ENCODE measurements at regions not wholly inside any gene's neighbourhood (a gene's known extent, or its start where the extent isn't known, plus 50 kb on each side); places are given as distances from the start of the nearest gene placed in this dataset.

DNA sequence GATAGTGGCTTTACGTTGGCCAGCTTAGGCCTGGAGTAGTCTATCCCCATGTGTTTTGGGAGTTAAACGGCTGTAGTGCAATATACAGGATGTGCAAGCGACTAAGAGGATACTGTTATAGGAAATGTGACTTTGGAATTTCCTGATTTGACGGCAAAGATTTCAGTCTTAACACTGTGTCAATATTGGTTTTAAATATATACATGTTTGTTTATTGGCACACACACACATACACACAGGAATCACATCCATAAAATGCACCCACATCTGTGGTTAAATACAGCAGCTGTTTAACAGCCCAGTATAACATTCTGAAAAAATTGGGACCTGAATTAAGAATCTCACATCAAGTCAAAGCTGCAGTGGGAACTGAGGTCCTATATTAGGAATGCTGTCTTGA, 347.1 kb downstream of the TXNL1 start:
- TF ChIP-seq, protein P1, sequence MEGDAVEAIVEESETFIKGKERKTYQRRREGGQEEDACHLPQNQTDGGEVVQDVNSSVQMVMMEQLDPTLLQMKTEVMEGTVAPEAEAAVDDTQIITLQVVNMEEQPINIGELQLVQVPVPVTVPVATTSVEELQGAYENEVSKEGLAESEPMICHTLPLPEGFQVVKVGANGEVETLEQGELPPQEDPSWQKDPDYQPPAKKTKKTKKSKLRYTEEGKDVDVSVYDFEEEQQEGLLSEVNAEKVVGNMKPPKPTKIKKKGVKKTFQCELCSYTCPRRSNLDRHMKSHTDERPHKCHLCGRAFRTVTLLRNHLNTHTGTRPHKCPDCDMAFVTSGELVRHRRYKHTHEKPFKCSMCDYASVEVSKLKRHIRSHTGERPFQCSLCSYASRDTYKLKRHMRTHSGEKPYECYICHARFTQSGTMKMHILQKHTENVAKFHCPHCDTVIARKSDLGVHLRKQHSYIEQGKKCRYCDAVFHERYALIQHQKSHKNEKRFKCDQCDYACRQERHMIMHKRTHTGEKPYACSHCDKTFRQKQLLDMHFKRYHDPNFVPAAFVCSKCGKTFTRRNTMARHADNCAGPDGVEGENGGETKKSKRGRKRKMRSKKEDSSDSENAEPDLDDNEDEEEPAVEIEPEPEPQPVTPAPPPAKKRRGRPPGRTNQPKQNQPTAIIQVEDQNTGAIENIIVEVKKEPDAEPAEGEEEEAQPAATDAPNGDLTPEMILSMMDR (IDR thresholded peaks at IDR 0.05 in 4 of 5, conservative IDR thresholded peaks at IDR 0.05 in 1 of 5), result no peak
- TF ChIP-seq POLR2A (IDR thresholded peaks at IDR 0.05), result no peak

Data from gastrocnemius medialis (tissue), 4 donors.